SK-N-SH treated with all-trans-retinoic acid at 6 μM for 48 hours (cell line): ENCODE measurements at regions not wholly inside any gene's neighbourhood (a gene's known extent, or its start where the extent isn't known, plus 50 kb on each side); places are given as distances from the start of the nearest gene placed in this dataset.

Source experiments
- ATAC-seq: fragments of 200-7000 bp; cut with Tn5 transposase; 3 replicates; pipeline ENCODE4 v1.9.1; 2020; ENCODE audit warnings: mild to moderate bottlenecking, moderate library complexity
- BACH2 ChIP-seq: fragments of 250-450 bp; sonication (Bioruptor Pico); IDR thresholded peaks from 2 replicates; pipeline ENCODE4 v1.9.0; 2021; ENCODE audit warnings: mild to moderate bottlenecking, borderline replicate concordance
- CSDC2 ChIP-seq: fragments of 250-450 bp; sonication (Bioruptor Pico); IDR thresholded peaks from 2 replicates; pipeline ENCODE4 v1.5.0; 2020; ENCODE audit warnings: mild to moderate bottlenecking, moderate library complexity
- ESRRG ChIP-seq: fragments of 250-450 bp; sonication (Bioruptor Pico); IDR thresholded peaks from 2 replicates; pipeline ENCODE4 v1.6.1; 2021; ENCODE audit warnings: mild to moderate bottlenecking
- GLIS3 ChIP-seq: fragments of 250-450 bp; sonication (Bioruptor Pico); IDR thresholded peaks from 2 replicates; pipeline ENCODE4 v1.5.0; 2020; ENCODE audit warnings: mild to moderate bottlenecking, moderate library complexity
- ISL1 ChIP-seq: fragments of 250-450 bp; sonication (Bioruptor Pico); IDR thresholded peaks from 2 replicates; pipeline ENCODE4 v2.1.2; 2022; ENCODE audit warnings: mild to moderate bottlenecking, moderate library complexity
- OSR1 ChIP-seq: fragments of 250-450 bp; sonication (Bioruptor Pico); IDR thresholded peaks from 2 replicates; pipeline ENCODE4 v1.8.0; 2022; ENCODE audit warnings: moderate library complexity, mild to moderate bottlenecking, inconsistent platforms
- PPARA ChIP-seq: fragments of 250-450 bp; sonication (Bioruptor Pico); IDR thresholded peaks from 2 replicates; pipeline ENCODE4 v1.5.0; 2020; ENCODE audit warnings: mild to moderate bottlenecking, borderline replicate concordance
- RARB ChIP-seq: fragments of 250-450 bp; sonication (Bioruptor Pico); IDR thresholded peaks from 2 replicates; pipeline ENCODE4 v1.8.0; 2021; ENCODE audit warnings: mild to moderate bottlenecking, moderate library complexity
- SNAI2 ChIP-seq: fragments of 250-450 bp; sonication (Bioruptor Pico); IDR thresholded peaks from 2 replicates; pipeline ENCODE4 v1.5.0; 2020; ENCODE audit warnings: mild to moderate bottlenecking, moderate library complexity
- TCF4 ChIP-seq: fragments of 250-450 bp; sonication (Bioruptor Pico); IDR thresholded peaks from 2 replicates; pipeline ENCODE4 v1.8.0; 2021; ENCODE audit warnings: mild to moderate bottlenecking, moderate library complexity, borderline replicate concordance
- ZC3H10 ChIP-seq: fragments of 250-450 bp; sonication (Bioruptor Pico); IDR thresholded peaks from 2 replicates; pipeline ENCODE4 v1.5.1; 2021; ENCODE audit warnings: mild to moderate bottlenecking, moderate library complexity
- ZFP3 ChIP-seq: fragments of 250-450 bp; sonication (Bioruptor Pico); IDR thresholded peaks from 2 replicates; pipeline ENCODE4 v1.5.0; 2020; ENCODE audit warnings: mild to moderate bottlenecking, moderate library complexity
- ZFP30 ChIP-seq: fragments of 450-650 bp; formaldehyde crosslinking; IDR thresholded peaks from 2 replicates; pipeline ENCODE4 v1.5.0; 2022; ENCODE audit warnings: mild to moderate bottlenecking, moderate library complexity
- ZNF565 ChIP-seq: fragments of 450-650 bp; formaldehyde crosslinking; conservative IDR thresholded peaks from 2 replicates; pipeline ENCODE4 v1.5.0; 2020; ENCODE audit warnings: low read depth, mild to moderate bottlenecking, moderate library complexity
- ZNF70 ChIP-seq: fragments of 450-650 bp; formaldehyde crosslinking; IDR thresholded peaks from 2 replicates; pipeline ENCODE4 v1.5.0; 2020; ENCODE audit warnings: mild to moderate bottlenecking, moderate library complexity
- ZNF8 ChIP-seq: fragments of 450-650 bp; formaldehyde crosslinking; IDR thresholded peaks from 2 replicates; pipeline ENCODE4 v1.5.0; 2020; ENCODE audit warnings: mild to moderate bottlenecking, moderate library complexity
- TF ChIP-seq, protein P1 (sequence below): fragments of 250-450 bp; sonication (Bioruptor Pico); IDR thresholded peaks from 2 replicates; pipeline ENCODE4 v1.8.0; 2021; ENCODE audit warnings: low read depth, mild to moderate bottlenecking, moderate library complexity, borderline replicate concordance
- TF ChIP-seq, protein P2 (sequence below): fragments of 250-450 bp; sonication (Bioruptor Pico); IDR thresholded peaks from 2 replicates; pipeline ENCODE4 v1.5.0; 2020; ENCODE audit warnings: mild to moderate bottlenecking, moderate library complexity
- TF ChIP-seq, protein P3 (sequence below): fragments of 250-450 bp; sonication (Bioruptor Pico); IDR thresholded peaks from 2 replicates; pipeline ENCODE4 v1.8.0; 2020; ENCODE audit warnings: mild to moderate bottlenecking, moderate library complexity, borderline replicate concordance

DNA sequence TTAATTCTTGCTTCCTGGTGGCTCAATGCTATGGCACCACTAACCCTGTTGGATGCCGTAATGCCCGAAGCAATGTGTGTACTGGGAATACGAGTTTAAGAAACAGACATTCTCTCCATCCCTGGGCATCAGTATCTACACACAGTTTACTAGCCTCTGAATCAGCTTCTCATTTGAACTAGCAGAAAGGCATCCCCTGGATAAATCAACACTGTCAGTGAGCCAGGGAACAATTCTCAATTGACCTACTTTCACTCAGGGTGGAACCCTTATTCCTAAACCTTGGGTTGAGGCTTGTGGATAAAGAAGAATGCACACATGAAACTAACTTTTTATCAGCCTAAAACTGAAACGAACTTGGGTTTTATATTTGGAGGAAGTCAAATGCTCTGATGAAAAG lies 331.0 kb downstream of the GADD45G start (continued):
- TF ChIP-seq, protein P1, sequence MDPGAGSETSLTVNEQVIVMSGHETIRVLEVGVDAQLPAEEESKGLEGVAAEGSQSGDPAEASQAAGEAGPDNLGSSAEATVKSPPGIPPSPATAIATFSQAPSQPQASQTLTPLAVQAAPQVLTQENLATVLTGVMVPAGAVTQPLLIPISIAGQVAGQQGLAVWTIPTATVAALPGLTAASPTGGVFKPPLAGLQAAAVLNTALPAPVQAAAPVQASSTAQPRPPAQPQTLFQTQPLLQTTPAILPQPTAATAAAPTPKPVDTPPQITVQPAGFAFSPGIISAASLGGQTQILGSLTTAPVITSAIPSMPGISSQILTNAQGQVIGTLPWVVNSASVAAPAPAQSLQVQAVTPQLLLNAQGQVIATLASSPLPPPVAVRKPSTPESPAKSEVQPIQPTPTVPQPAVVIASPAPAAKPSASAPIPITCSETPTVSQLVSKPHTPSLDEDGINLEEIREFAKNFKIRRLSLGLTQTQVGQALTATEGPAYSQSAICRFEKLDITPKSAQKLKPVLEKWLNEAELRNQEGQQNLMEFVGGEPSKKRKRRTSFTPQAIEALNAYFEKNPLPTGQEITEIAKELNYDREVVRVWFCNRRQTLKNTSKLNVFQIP (CRISPR knock-in tag), result no peak
- no peak for TF ChIP-seq GLIS3 (CRISPR knock-in tag)
- TF ChIP-seq, protein P2, sequence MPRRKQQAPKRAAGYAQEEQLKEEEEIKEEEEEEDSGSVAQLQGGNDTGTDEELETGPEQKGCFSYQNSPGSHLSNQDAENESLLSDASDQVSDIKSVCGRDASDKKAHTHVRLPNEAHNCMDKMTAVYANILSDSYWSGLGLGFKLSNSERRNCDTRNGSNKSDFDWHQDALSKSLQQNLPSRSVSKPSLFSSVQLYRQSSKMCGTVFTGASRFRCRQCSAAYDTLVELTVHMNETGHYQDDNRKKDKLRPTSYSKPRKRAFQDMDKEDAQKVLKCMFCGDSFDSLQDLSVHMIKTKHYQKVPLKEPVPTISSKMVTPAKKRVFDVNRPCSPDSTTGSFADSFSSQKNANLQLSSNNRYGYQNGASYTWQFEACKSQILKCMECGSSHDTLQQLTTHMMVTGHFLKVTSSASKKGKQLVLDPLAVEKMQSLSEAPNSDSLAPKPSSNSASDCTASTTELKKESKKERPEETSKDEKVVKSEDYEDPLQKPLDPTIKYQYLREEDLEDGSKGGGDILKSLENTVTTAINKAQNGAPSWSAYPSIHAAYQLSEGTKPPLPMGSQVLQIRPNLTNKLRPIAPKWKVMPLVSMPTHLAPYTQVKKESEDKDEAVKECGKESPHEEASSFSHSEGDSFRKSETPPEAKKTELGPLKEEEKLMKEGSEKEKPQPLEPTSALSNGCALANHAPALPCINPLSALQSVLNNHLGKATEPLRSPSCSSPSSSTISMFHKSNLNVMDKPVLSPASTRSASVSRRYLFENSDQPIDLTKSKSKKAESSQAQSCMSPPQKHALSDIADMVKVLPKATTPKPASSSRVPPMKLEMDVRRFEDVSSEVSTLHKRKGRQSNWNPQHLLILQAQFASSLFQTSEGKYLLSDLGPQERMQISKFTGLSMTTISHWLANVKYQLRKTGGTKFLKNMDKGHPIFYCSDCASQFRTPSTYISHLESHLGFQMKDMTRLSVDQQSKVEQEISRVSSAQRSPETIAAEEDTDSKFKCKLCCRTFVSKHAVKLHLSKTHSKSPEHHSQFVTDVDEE (CRISPR knock-in tag), result no peak
- no peak for TF ChIP-seq ZNF565 (CRISPR knock-in tag)
- TF ChIP-seq ZFP3 (CRISPR knock-in tag), result no peak
- TF ChIP-seq ZNF8 (CRISPR knock-in tag), result no peak
- TF ChIP-seq RARB (CRISPR knock-in tag), result no peak
- no peak for TF ChIP-seq ESRRG (CRISPR knock-in tag)
- TF ChIP-seq ZFP30 (CRISPR knock-in tag), result no peak
- no peak for TF ChIP-seq ISL1
- TF ChIP-seq, all 23 proteins: peak for 0

DNA sequence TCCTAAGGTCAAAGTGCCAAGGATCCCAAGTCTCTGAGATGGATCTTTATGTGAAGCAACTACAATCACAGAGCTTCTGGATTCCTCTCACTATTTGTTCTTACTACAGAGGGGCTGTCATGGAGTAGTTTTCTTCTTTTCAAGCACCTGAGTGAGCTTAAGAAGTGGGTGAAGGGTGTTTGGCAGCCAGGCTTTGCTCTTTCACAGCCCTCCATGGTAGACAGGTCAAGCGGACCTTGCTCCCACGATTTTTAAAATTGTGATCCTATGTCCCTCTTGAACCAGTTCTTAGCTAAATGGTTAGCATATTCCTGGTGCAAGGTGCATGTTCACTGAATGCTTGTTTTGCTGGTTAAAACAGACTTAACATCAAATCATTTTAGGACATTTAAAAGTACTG lies 332.2 kb downstream of the GADD45G start:
- TF ChIP-seq RARB (CRISPR knock-in tag) (no peak), ZNF70 (no peak), PPARA (CRISPR knock-in tag) (no peak), ESRRG (CRISPR knock-in tag) (no peak), ZFP30 (CRISPR knock-in tag) (no peak), TCF4 (no peak), ZC3H10 (CRISPR knock-in tag) (no peak), GLIS3 (CRISPR knock-in tag) (no peak)
- no peak for ATAC-seq

DNA sequence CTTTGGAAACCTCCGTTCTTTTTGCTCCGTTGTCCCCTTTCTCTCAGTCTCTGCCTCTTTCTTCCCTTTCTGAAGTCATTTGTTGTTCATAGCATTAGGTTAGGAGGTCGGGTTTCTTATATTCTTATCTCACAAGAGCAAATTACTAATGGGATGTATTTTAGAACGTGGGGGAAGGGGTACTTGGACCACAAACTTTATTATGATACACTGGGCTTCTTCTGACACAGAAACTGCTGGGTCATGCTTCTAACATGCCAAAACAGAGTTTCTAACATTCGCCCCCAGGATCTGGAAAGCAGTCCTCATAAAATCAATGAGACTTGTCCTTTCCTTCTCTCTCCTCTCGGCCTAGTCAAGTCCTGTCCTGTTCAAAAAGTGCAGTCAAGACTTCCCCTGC lies 334.4 kb downstream of the GADD45G start:
- no peak for ATAC-seq
- TF ChIP-seq OSR1 (no peak), BACH2 (CRISPR knock-in tag) (no peak), SNAI2 (CRISPR knock-in tag) (no peak), ZNF565 (CRISPR knock-in tag) (no peak), PPARA (CRISPR knock-in tag) (no peak), CSDC2 (CRISPR knock-in tag) (no peak), ESRRG (CRISPR knock-in tag) (no peak), ZFP3 (CRISPR knock-in tag) (no peak), RARB (CRISPR knock-in tag) (no peak)
- TF ChIP-seq, protein P2 (CRISPR knock-in tag), result no peak
- TF ChIP-seq, protein P1 (CRISPR knock-in tag), result no peak
- TF ChIP-seq, protein P3, sequence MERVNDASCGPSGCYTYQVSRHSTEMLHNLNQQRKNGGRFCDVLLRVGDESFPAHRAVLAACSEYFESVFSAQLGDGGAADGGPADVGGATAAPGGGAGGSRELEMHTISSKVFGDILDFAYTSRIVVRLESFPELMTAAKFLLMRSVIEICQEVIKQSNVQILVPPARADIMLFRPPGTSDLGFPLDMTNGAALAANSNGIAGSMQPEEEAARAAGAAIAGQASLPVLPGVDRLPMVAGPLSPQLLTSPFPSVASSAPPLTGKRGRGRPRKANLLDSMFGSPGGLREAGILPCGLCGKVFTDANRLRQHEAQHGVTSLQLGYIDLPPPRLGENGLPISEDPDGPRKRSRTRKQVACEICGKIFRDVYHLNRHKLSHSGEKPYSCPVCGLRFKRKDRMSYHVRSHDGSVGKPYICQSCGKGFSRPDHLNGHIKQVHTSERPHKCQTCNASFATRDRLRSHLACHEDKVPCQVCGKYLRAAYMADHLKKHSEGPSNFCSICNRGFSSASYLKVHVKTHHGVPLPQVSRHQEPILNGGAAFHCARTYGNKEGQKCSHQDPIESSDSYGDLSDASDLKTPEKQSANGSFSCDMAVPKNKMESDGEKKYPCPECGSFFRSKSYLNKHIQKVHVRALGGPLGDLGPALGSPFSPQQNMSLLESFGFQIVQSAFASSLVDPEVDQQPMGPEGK, result no peak
- TF ChIP-seq, all 23 proteins: peak for 0
